SK-N-SH (cell line): ENCODE measurements at regions not wholly inside any gene's neighbourhood (a gene's known extent, or its start where the extent isn't known, plus 50 kb on each side); places are given as distances from the start of the nearest gene placed in this dataset.

Experiments used
- CTCF ChIA-PET: fragments of 300-600, 350-600 bp; formaldehyde crosslinking; extraction: SDS; loops from one replicate; lab custom pipeline; 2021; lab: Yijun Ruan, JAX
- POLR2A ChIA-PET: fragments of 350-600 bp; sonication (Branson Sonifier 250); formaldehyde crosslinking; extraction: SDS; loops from one replicate; lab custom pipeline; 2020; ENCODE audit warnings: antibody characterized with exemption, inconsistent platforms; lab: Yijun Ruan, JAX
- DNase-seq: peaks from one replicate; pipeline ENCODE4 v3.0.0; 2012
- H2AFZ ChIP-seq: fragments of 200-600 bp; sonication (generic); 2 replicates; pipeline ENCODE4 v1.8.1; 2016; ENCODE audit warnings: antibody characterized with exemption, mild to moderate bottlenecking, low read depth
- H3F3A ChIP-seq: fragments of 200-600 bp; sonication (generic); replicated peaks from 2 replicates; pipeline ENCODE3; 2016; ENCODE audit warnings: antibody characterized with exemption, mild to moderate bottlenecking; ENCODE audit not compliant: insufficient read depth
- H3K27ac ChIP-seq, 2 experiments: fragments of 200-500 bp in 1 of 2; fragments of 200-600 bp in 1 of 2; sonication (Bioruptor generic) in 1 of 2; sonication (generic), shearing (Covaris generic) in 1 of 2; 2 replicates each; pipeline versions ENCODE4 v1.5.1 to v1.6.1; 2014 to 2016; ENCODE audit warnings: low read depth in 2 of 2, inconsistent platforms in 1 of 2, low read length in 1 of 2, mild to moderate bottlenecking in 1 of 2, mixed read lengths in 1 of 2
- H3K27me3 ChIP-seq: fragments of 200-600 bp; sonication (generic), shearing (Covaris generic); 2 replicates; pipeline ENCODE4 v1.6.1; 2016; ENCODE audit warnings: mixed run types; ENCODE audit not compliant: insufficient read depth
- H3K36me3 ChIP-seq, 2 experiments: fragments of 200-500 bp in 1 of 2; fragments of 200-600 bp in 1 of 2; sonication (Bioruptor generic) in 1 of 2; sonication (generic) in 1 of 2; replicated peaks in 1 of 2; 2 replicates each; pipeline versions ENCODE3 to v1.5.1; 2014 to 2016; ENCODE audit warnings: low read length in 1 of 2, mild to moderate bottlenecking in 1 of 2; ENCODE audit not compliant: insufficient read depth in 2 of 2, control insufficient read depth in 1 of 2
- H3K4me1 ChIP-seq, 2 experiments: fragments of 200-500 bp in 1 of 2; fragments of 200-600 bp in 1 of 2; sonication (Bioruptor generic) in 1 of 2; sonication (generic), shearing (Covaris generic) in 1 of 2; 2 replicates each; pipeline versions ENCODE4 v1.5.1 to v1.6.1; 2014 to 2016; ENCODE audit warnings: low read depth in 1 of 2, low read length in 1 of 2, mixed run types in 1 of 2; ENCODE audit not compliant: insufficient read depth in 2 of 2, control insufficient read depth in 1 of 2
- H3K4me2 ChIP-seq: fragments of 200-600 bp; sonication (generic), shearing (Covaris generic); 2 replicates; pipeline ENCODE4 v1.6.1; 2017; ENCODE audit warnings: mixed run types
- H3K4me3 ChIP-seq, 2 experiments: fragments of 200-500 bp in 1 of 2; fragments of 200-600 bp in 1 of 2; sonication (Bioruptor generic) in 1 of 2; sonication (generic), shearing (Covaris generic) in 1 of 2; 2 replicates each; pipeline versions ENCODE4 v1.5.1 to v1.8.1; 2014 to 2016; ENCODE audit warnings: low read depth in 2 of 2, inconsistent platforms in 1 of 2, low read length in 1 of 2, mild to moderate bottlenecking in 1 of 2, mixed read lengths in 1 of 2, moderate library complexity in 1 of 2
- H3K79me2 ChIP-seq: fragments of 200-600 bp; sonication (generic); 2 replicates; pipeline ENCODE4 v1.8.1; 2017; ENCODE audit warnings: mild to moderate bottlenecking; ENCODE audit not compliant: insufficient read depth
- H3K9ac ChIP-seq: fragments of 200-600 bp; sonication (generic); 2 replicates; pipeline ENCODE4 v1.6.1; 2017; ENCODE audit warnings: mixed run types
- H3K9me2 ChIP-seq: fragments of 200-600 bp; sonication (generic); 2 replicates; pipeline ENCODE4 v1.6.1; 2017; ENCODE audit warnings: mixed run types
- H3K9me3 ChIP-seq: fragments of 200-600 bp; sonication (generic); 2 replicates; pipeline ENCODE4 v1.6.1; 2017; ENCODE audit warnings: mixed run types, mild to moderate bottlenecking, moderate library complexity
- H4K20me1 ChIP-seq: fragments of 200-600 bp; sonication (generic); 2 replicates; pipeline ENCODE4 v1.6.1; 2017; ENCODE audit warnings: mild to moderate bottlenecking, mixed run types; ENCODE audit not compliant: insufficient read depth
- EP300 ChIP-seq, 2 experiments: IDR thresholded peaks; 2 replicates each; pipeline versions ENCODE4 v1.4.0 to v1.6.1; 2012; ENCODE audit warnings: borderline replicate concordance in 1 of 2, low read depth in 1 of 2, low read length in 1 of 2
- EZH2phosphoT487 ChIP-seq: fragments of 200-600 bp; sonication (generic); IDR thresholded peaks from 2 replicates; pipeline ENCODE4 v1.6.1; 2017; ENCODE audit warnings: low read depth, mixed run types, mild to moderate bottlenecking, antibody characterized with exemption, moderate library complexity, borderline replicate concordance
- FOSL2 ChIP-seq: IDR thresholded peaks from 2 replicates; pipeline ENCODE4 v1.4.0; 2012; ENCODE audit warnings: low read depth, mild to moderate bottlenecking, moderate library complexity, borderline replicate concordance
- FOXM1 ChIP-seq: IDR thresholded peaks from 2 replicates; pipeline ENCODE4 v1.4.0; 2012; ENCODE audit warnings: low read depth, mild to moderate bottlenecking
- JUND ChIP-seq: IDR thresholded peaks from 2 replicates; pipeline ENCODE4 v1.4.0; 2012
- POLR2AphosphoS5 ChIP-seq: IDR thresholded peaks from 2 replicates; pipeline ENCODE4 v1.6.1; 2012; ENCODE audit warnings: low read depth, low read length
- RAD21 ChIP-seq: IDR thresholded peaks from 2 replicates; pipeline ENCODE4 v1.6.1; 2012; ENCODE audit warnings: mild to moderate bottlenecking, low read length
- RCOR1 ChIP-seq: fragments of 150-350 bp; IDR thresholded peaks from 2 replicates; pipeline ENCODE4 v1.6.1; 2017; ENCODE audit warnings: antibody characterized with exemption, low read length
- SIN3A ChIP-seq: IDR thresholded peaks from 2 replicates; pipeline ENCODE4 v1.6.1; 2012; ENCODE audit warnings: low read depth, mild to moderate bottlenecking, low read length, moderate library complexity, borderline replicate concordance
- SMC3 ChIP-seq: IDR thresholded peaks from 2 replicates; pipeline ENCODE4 v1.6.1; 2012; ENCODE audit warnings: low read depth, low read length, improper control_type of control experiment
- TAF1 ChIP-seq: IDR thresholded peaks from 2 replicates; pipeline ENCODE4 v1.6.1; 2012; ENCODE audit warnings: low read depth, mild to moderate bottlenecking, low read length, moderate library complexity, borderline replicate concordance
- TCF12 ChIP-seq: IDR thresholded peaks from 2 replicates; pipeline ENCODE4 v1.4.0; 2012
- TEAD4 ChIP-seq: IDR thresholded peaks from 2 replicates; pipeline ENCODE4 v1.4.0; 2012; ENCODE audit warnings: mild to moderate bottlenecking, borderline replicate concordance; ENCODE audit not compliant: insufficient read depth
- YY1 ChIP-seq: IDR thresholded peaks from 2 replicates; pipeline ENCODE4 v1.4.0; 2012; ENCODE audit warnings: low read depth, mild to moderate bottlenecking
- WGBS: methylation state at CpG from one replicate; pipeline ENCODE4 v1.1.6; 2017; ENCODE audit warnings: low lambda C conversion rate; 5-methylcytosine and 5-hydroxymethylcytosine counted together
- TF ChIP-seq, protein P1 (sequence below): IDR thresholded peaks from 2 replicates; pipeline ENCODE4 v1.4.0; 2012; ENCODE audit warnings: low read depth
- TF ChIP-seq, protein P2 (sequence below): fragments of 150-350 bp; IDR thresholded peaks from 2 replicates; pipeline ENCODE4 v1.6.1; 2017; ENCODE audit warnings: antibody characterized with exemption, low read length, low read depth, borderline replicate concordance
- TF ChIP-seq, protein P3 (sequence below): IDR thresholded peaks from 2 replicates; pipeline ENCODE4 v1.4.0; 2012; ENCODE audit warnings: low read depth, borderline replicate concordance

DNA sequence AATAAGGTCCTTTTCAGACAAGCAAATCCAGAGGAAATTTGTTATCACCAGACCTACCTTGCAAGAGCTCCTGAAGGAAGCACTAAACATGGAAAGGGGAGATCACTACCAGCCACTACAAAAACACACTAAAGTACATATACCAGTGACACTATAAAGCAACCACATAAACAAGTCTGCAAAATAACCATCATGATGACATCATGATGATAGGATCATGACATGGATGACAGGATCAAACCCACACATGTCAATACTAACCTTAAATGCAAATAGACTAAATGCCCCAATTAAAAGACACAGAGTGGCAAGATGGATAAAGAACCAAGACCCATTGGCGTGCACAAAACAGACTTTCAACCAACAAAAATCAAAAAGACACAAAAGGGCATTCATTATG is 688.8 kb upstream of the NR5A2 start:
- no peaks in the 10 kb centered on the region for H3K27me3 ChIP-seq
- WGBS: 54% methylated on average over 1 of the region's 1 CpG

DNA sequence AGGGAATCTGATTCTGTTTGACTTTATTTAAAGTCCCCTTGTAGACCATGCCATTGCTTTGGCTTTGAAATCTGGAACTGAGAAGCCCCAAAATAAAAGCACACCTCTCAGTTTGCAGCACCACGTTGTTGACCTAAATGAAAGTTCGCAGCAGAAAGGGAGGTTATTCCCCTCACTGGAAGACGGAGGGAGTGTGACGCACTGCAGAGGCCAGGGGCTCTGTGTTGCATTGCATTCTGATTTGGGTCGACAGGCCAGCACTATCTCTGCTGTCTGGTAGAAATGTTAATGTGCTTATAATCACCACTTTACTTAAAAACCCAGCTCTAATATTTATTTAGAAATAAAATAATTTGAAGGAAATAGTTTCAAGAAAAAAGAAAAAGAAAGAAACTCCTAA is 675.2 kb upstream of the NR5A2 start:
- no peak overlapping the region for H2AFZ ChIP-seq
- H3K79me2 ChIP-seq: no peaks in the 10 kb centered on the region
- POLR2A ChIA-PET: no interaction called here
- no peaks in the 10 kb centered on the region for H3K36me3 ChIP-seq
- H3K9ac ChIP-seq: no peak overlapping the region
- H3K27ac ChIP-seq: peak overlapping the region in 1 of 2 experiments; percentile 44; a peak in 1 of 4 replicates
- H3K9me2 ChIP-seq: no peaks in the 10 kb centered on the region
- WGBS: 56% methylated on average over 5 of the region's 5 CpGs
- no peaks in the 10 kb centered on the region for H3F3A ChIP-seq
- no peaks in the 10 kb centered on the region for H3K27me3 ChIP-seq
- no peak for DNase-seq
- H3K9me3 ChIP-seq: no peaks in the 10 kb centered on the region
- no peaks in the 10 kb centered on the region for H4K20me1 ChIP-seq
- H3K4me2 ChIP-seq: no peak overlapping the region
- TF ChIP-seq SMC3: no peak
- no peak for TF ChIP-seq SIN3A
- no peak for TF ChIP-seq RCOR1
- TF ChIP-seq TAF1: no peak
- TF ChIP-seq, protein P1, sequence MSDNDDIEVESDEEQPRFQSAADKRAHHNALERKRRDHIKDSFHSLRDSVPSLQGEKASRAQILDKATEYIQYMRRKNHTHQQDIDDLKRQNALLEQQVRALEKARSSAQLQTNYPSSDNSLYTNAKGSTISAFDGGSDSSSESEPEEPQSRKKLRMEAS: no peak
- TF ChIP-seq POLR2AphosphoS5: no peak
- TF ChIP-seq FOSL2: no peak
- TF ChIP-seq RAD21: no peak
- TF ChIP-seq, protein P2, sequence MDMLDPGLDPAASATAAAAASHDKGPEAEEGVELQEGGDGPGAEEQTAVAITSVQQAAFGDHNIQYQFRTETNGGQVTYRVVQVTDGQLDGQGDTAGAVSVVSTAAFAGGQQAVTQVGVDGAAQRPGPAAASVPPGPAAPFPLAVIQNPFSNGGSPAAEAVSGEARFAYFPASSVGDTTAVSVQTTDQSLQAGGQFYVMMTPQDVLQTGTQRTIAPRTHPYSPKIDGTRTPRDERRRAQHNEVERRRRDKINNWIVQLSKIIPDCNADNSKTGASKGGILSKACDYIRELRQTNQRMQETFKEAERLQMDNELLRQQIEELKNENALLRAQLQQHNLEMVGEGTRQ: no peak
- no peak for TF ChIP-seq JUND
- TF ChIP-seq, all 33 proteins: peak for 0
- Histone ChIP-seq H3K4me1 (peaks cover 0 to 6% of the 10 kb centered on the region in 2 experiments; a peak in 2 of 4 replicates), H3K4me3 (no peak overlapping the region)
- CTCF ChIA-PET: interaction anchor here (1.6 kb wide), 1 partner anchor 69 kb away, joined by 4 read pairs; no protein-coding TSS in a partner anchor

More for the DNA sequence above, 688.8 kb upstream of the NR5A2 start:
- TF ChIP-seq EP300 (IDR thresholded peaks at IDR 0.05; ENCODE audit: borderline replicate concordance in 1 of 2, low read depth in 1 of 2, low read length in 1 of 2): no peak
- TF ChIP-seq EZH2phosphoT487: no peak
- no peak for TF ChIP-seq YY1
- no peak for TF ChIP-seq RAD21
- no peak for TF ChIP-seq FOXM1
- TF ChIP-seq TCF12: no peak
- TF ChIP-seq TEAD4: no peak
- TF ChIP-seq, protein P3, sequence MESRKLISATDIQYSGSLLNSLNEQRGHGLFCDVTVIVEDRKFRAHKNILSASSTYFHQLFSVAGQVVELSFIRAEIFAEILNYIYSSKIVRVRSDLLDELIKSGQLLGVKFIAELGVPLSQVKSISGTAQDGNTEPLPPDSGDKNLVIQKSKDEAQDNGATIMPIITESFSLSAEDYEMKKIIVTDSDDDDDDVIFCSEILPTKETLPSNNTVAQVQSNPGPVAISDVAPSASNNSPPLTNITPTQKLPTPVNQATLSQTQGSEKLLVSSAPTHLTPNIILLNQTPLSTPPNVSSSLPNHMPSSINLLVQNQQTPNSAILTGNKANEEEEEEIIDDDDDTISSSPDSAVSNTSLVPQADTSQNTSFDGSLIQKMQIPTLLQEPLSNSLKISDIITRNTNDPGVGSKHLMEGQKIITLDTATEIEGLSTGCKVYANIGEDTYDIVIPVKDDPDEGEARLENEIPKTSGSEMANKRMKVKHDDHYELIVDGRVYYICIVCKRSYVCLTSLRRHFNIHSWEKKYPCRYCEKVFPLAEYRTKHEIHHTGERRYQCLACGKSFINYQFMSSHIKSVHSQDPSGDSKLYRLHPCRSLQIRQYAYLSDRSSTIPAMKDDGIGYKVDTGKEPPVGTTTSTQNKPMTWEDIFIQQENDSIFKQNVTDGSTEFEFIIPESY: no peak
- TF ChIP-seq RCOR1: no peak
- no peaks in the 10 kb centered on the region; a peak in 1 of 4 replicates for H3K4me1 ChIP-seq
- no peak for DNase-seq
- H4K20me1 ChIP-seq: no peaks in the 10 kb centered on the region
- no peak overlapping the region for H3K9ac ChIP-seq
- no peak overlapping the region for H2AFZ ChIP-seq
- no peaks in the 10 kb centered on the region for H3K79me2 ChIP-seq
- no peaks in the 10 kb centered on the region for H3K9me2 ChIP-seq
- POLR2A ChIA-PET: no interaction called here
- CTCF ChIA-PET: no interaction called here
- H3K4me3 ChIP-seq: no peak overlapping the region
- no peaks in the 10 kb centered on the region for H3K36me3 ChIP-seq
- no peak overlapping the region for H3K27ac ChIP-seq
- no peaks in the 10 kb centered on the region for H3K9me3 ChIP-seq
- H3K4me2 ChIP-seq: no peak overlapping the region
- H3F3A ChIP-seq: no peaks in the 10 kb centered on the region
